ENCODE measurements at regions not wholly inside any gene's neighbourhood (a gene's known extent, or its start where the extent isn't known, plus 50 kb on each side); places are given as distances from the start of the nearest gene placed in this dataset.

- Histone ChIP-seq H3K79me2 (no peaks in the 10 kb centered on the region), H3K36me3 (ENCODE audit: control insufficient read depth, insufficient read depth, low read length) (no peaks in the 10 kb centered on the region), H2AFZ (no peak overlapping the region), H3K27ac (no peak overlapping the region), H3K4me2 (ENCODE audit: low read length) (no peak overlapping the region), H3K9ac (no peak overlapping the region), H3K4me3 (ENCODE audit: low read depth, low read length) (no peak overlapping the region), H3K4me1 (no peaks in the 10 kb centered on the region), H3K27me3 (ENCODE audit: control insufficient read depth, insufficient read depth, low read length) (no peaks in the 10 kb centered on the region), H3K9me3 (ENCODE audit: control insufficient read depth, low read length) (no peaks in the 10 kb centered on the region)
- no peak for TF ChIP-seq CTCF (IDR thresholded peaks at IDR 0.05)
Observed at GRCh38 chr2:53477517-53477916, 290.1 kb upstream of the CHAC2 start.

- Histone ChIP-seq H3K36me3 (ENCODE audit: control insufficient read depth, insufficient read depth, low read length) (no peaks in the 10 kb centered on the region), H3K27ac (no peak overlapping the region), H3K79me2 (no peaks in the 10 kb centered on the region), H3K4me3 (ENCODE audit: low read depth, low read length) (no peak overlapping the region), H2AFZ (no peak overlapping the region), H3K9ac (no peak overlapping the region), H3K9me3 (ENCODE audit: control insufficient read depth, low read length) (no peaks in the 10 kb centered on the region), H3K27me3 (ENCODE audit: control insufficient read depth, insufficient read depth, low read length) (no peaks in the 10 kb centered on the region), H3K4me1 (no peaks in the 10 kb centered on the region), H3K4me2 (ENCODE audit: low read length) (no peak overlapping the region)
- no peak for TF ChIP-seq CTCF (IDR thresholded peaks at IDR 0.05)
Observed at GRCh38 chr2:53476834-53477233, 290.8 kb upstream of the CHAC2 start.

- no peak overlapping the region for H3K27ac ChIP-seq
- TF ChIP-seq CTCF (IDR thresholded peaks at IDR 0.05): no peak
- H2AFZ ChIP-seq: no peak overlapping the region
- H3K79me2 ChIP-seq: no peaks in the 10 kb centered on the region
- no peaks in the 10 kb centered on the region for H3K27me3 ChIP-seq (ENCODE audit: control insufficient read depth, insufficient read depth, low read length)
- H3K4me3 ChIP-seq (ENCODE audit: low read depth, low read length): no peak overlapping the region
- H3K4me2 ChIP-seq (ENCODE audit: low read length): no peak overlapping the region
- H3K9ac ChIP-seq: no peak overlapping the region
- H3K36me3 ChIP-seq (ENCODE audit: control insufficient read depth, insufficient read depth, low read length): no peaks in the 10 kb centered on the region
- H3K4me1 ChIP-seq: no peaks in the 10 kb centered on the region
- H3K9me3 ChIP-seq (ENCODE audit: control insufficient read depth, low read length): no peaks in the 10 kb centered on the region
Observed at GRCh38 chr2:53475766-53476165, 291.8 kb upstream of the CHAC2 start.

GRCh38 chr2:53475321-53475720 is 292.3 kb upstream of the CHAC2 start:
- TF ChIP-seq CTCF (IDR thresholded peaks at IDR 0.05): no peak
- H2AFZ ChIP-seq: no peak overlapping the region
- no peak overlapping the region for H3K27ac ChIP-seq
- H3K36me3 ChIP-seq (ENCODE audit: control insufficient read depth, insufficient read depth, low read length): no peaks in the 10 kb centered on the region
- H3K4me1 ChIP-seq: no peaks in the 10 kb centered on the region
- H3K9ac ChIP-seq: no peak overlapping the region
- no peak overlapping the region for H3K4me2 ChIP-seq (ENCODE audit: low read length)
- H3K79me2 ChIP-seq: no peaks in the 10 kb centered on the region
- no peaks in the 10 kb centered on the region for H3K9me3 ChIP-seq (ENCODE audit: control insufficient read depth, low read length)
- H3K4me3 ChIP-seq (ENCODE audit: low read depth, low read length): no peak overlapping the region
- no peaks in the 10 kb centered on the region for H3K27me3 ChIP-seq (ENCODE audit: control insufficient read depth, insufficient read depth, low read length)

GRCh38 chr2:53474914-53475313 is 292.7 kb upstream of the CHAC2 start:
- Histone ChIP-seq H3K4me1 (no peaks in the 10 kb centered on the region), H3K79me2 (no peaks in the 10 kb centered on the region), H3K4me3 (ENCODE audit: low read depth, low read length) (no peak overlapping the region), H3K27ac (no peak overlapping the region), H3K4me2 (ENCODE audit: low read length) (no peak overlapping the region), H2AFZ (no peak overlapping the region), H3K9me3 (ENCODE audit: control insufficient read depth, low read length) (no peaks in the 10 kb centered on the region), H3K27me3 (ENCODE audit: control insufficient read depth, insufficient read depth, low read length) (no peaks in the 10 kb centered on the region), H3K36me3 (ENCODE audit: control insufficient read depth, insufficient read depth, low read length) (no peaks in the 10 kb centered on the region), H3K9ac (no peak overlapping the region)
- TF ChIP-seq CTCF (IDR thresholded peaks at IDR 0.05): no peak

All from parathyroid adenoma (tissue), 2 donors.